Smooth muscle cell (in vitro differentiated cells): ENCODE measurements at regions not wholly inside any gene's neighbourhood (a gene's known extent, or its start where the extent isn't known, plus 50 kb on each side); places are given as distances from the start of the nearest gene placed in this dataset.

ENCODE experiments used
- DNase-seq: peaks from one replicate; lab custom pipeline; 2025; ENCODE audit not compliant: unreplicated experiment; lab: John Stamatoyannopoulos, UW
- H2AFZ ChIP-seq: fragments of 200-600 bp; sonication (generic); 2 replicates; pipeline ENCODE4 v1.6.0; 2016; ENCODE audit warnings: antibody characterized with exemption, low read depth, mild to moderate bottlenecking
- H3F3A ChIP-seq: fragments of 200-600 bp; sonication (generic); 2 replicates; pipeline ENCODE4 v1.6.0; 2017; ENCODE audit warnings: antibody characterized with exemption, low read depth
- H3K27ac ChIP-seq: fragments of 200-600 bp; sonication (generic); 2 replicates; pipeline ENCODE4 v1.5.1; 2016; ENCODE audit warnings: low read depth, mild to moderate bottlenecking
- H3K27me3 ChIP-seq: fragments of 200-600 bp; sonication (generic); 2 replicates; pipeline ENCODE4 v1.6.1; 2016; ENCODE audit warnings: low read depth, mild to moderate bottlenecking
- H3K36me3 ChIP-seq: fragments of 200-600 bp; sonication (generic); 2 replicates; pipeline ENCODE4 v1.5.1; 2016; ENCODE audit warnings: low read depth
- H3K4me1 ChIP-seq: fragments of 200-600 bp; sonication (generic); 2 replicates; pipeline ENCODE4 v1.5.1; 2016; ENCODE audit warnings: low read depth
- H3K4me2 ChIP-seq: fragments of 200-600 bp; sonication (generic); 2 replicates; pipeline ENCODE4 v1.6.0; 2016; ENCODE audit warnings: mild to moderate bottlenecking
- H3K4me3 ChIP-seq: fragments of 200-600 bp; sonication (generic); 2 replicates; pipeline ENCODE4 v1.5.1; 2016; ENCODE audit warnings: mild to moderate bottlenecking
- H3K79me2 ChIP-seq: fragments of 200-600 bp; sonication (generic); 2 replicates; pipeline ENCODE4 v1.6.0; 2016; ENCODE audit warnings: low read depth, mild to moderate bottlenecking
- H3K9ac ChIP-seq: fragments of 200-600 bp; sonication (generic); 2 replicates; pipeline ENCODE4 v1.6.0; 2016; ENCODE audit warnings: low read depth
- H3K9me3 ChIP-seq: fragments of 200-600 bp; sonication (generic); replicated peaks from 2 replicates; pipeline ENCODE4 v1.5.1; 2016; ENCODE audit warnings: low read depth
- H4K20me1 ChIP-seq: fragments of 200-600 bp; sonication (generic); 2 replicates; pipeline ENCODE4 v1.6.0; 2016; ENCODE audit warnings: low read depth
- CTCF ChIP-seq: fragments of 200-600 bp; sonication (generic); IDR thresholded peaks from 2 replicates; pipeline ENCODE4 v1.5.1; 2017; ENCODE audit warnings: borderline replicate concordance, mild to moderate bottlenecking, antibody characterized with exemption; ENCODE audit not compliant: insufficient read depth, poor library complexity, severe bottlenecking
- WGBS: methylation state at CpG from one replicate; pipeline ENCODE4 v1.1.7; 2016; ENCODE audit warnings: low lambda C conversion rate; 5-methylcytosine and 5-hydroxymethylcytosine counted together

- WGBS: 55% methylated on average over 3 of the region's 3 CpGs
- Histone ChIP-seq H3K79me2 (no peaks in the 10 kb centered on the region), H3K9me3 (no peaks in the 10 kb centered on the region), H3K4me3 (no peak overlapping the region), H3K4me1 (no peaks in the 10 kb centered on the region), H2AFZ (no peak overlapping the region), H3K4me2 (no peak overlapping the region), H3K9ac (no peak overlapping the region), H3K36me3 (no peaks in the 10 kb centered on the region), H4K20me1 (no peaks in the 10 kb centered on the region), H3F3A (no peaks in the 10 kb centered on the region), H3K27me3 (no peaks in the 10 kb centered on the region), H3K27ac (no peak overlapping the region)
- no peak for TF ChIP-seq CTCF
- DNase-seq: no peak
These were observed 558.6 kb upstream of the MAN1A1 start for GRCh38 chr6:119908157-119908556.

- no peaks in the 10 kb centered on the region for H3K79me2 ChIP-seq
- no peaks in the 10 kb centered on the region for H4K20me1 ChIP-seq
- no peak overlapping the region for H3K4me2 ChIP-seq
- H3K9ac ChIP-seq: no peak overlapping the region
- whole genome bisulfite sequencing: 59% methylated on average over 1 of the region's 1 CpG
- no peak for DNase-seq
- no peaks in the 10 kb centered on the region for H3K27me3 ChIP-seq
- no peaks in the 10 kb centered on the region for H3K4me1 ChIP-seq
- no peaks in the 10 kb centered on the region for H3K36me3 ChIP-seq
- H2AFZ ChIP-seq: no peak overlapping the region
- no peaks in the 10 kb centered on the region for H3K9me3 ChIP-seq
- H3K4me3 ChIP-seq: no peak overlapping the region
- H3F3A ChIP-seq: no peaks in the 10 kb centered on the region
- H3K27ac ChIP-seq: no peak overlapping the region
- TF ChIP-seq CTCF: no peak
These were observed 553.1 kb upstream of the MAN1A1 start for GRCh38 chr6:119902681-119903080.

- Histone ChIP-seq H4K20me1 (no peaks in the 10 kb centered on the region), H3K27ac (no peak overlapping the region), H3K9me3 (no peaks in the 10 kb centered on the region), H3K79me2 (no peaks in the 10 kb centered on the region), H3F3A (no peaks in the 10 kb centered on the region), H3K36me3 (no peaks in the 10 kb centered on the region), H2AFZ (no peak overlapping the region), H3K27me3 (no peaks in the 10 kb centered on the region), H3K4me2 (no peak overlapping the region), H3K4me3 (no peak overlapping the region), H3K4me1 (no peaks in the 10 kb centered on the region), H3K9ac (no peak overlapping the region)
- TF ChIP-seq CTCF: no peak
- 100% methylated on average over 1 of the region's 1 CpG for WGBS
- no peak for DNase-seq
These were observed 547.2 kb upstream of the MAN1A1 start for GRCh38 chr6:119896806-119897205.

GRCh38 chr6:119895626-119896025, 546.1 kb upstream of the MAN1A1 start:
- Histone ChIP-seq H3K9me3 (no peaks in the 10 kb centered on the region), H3K4me1 (no peaks in the 10 kb centered on the region), H3K79me2 (no peaks in the 10 kb centered on the region), H3K27me3 (no peaks in the 10 kb centered on the region), H3K36me3 (no peaks in the 10 kb centered on the region), H3K9ac (no peak overlapping the region), H3K4me2 (no peak overlapping the region), H4K20me1 (no peaks in the 10 kb centered on the region), H3K27ac (no peak overlapping the region), H2AFZ (no peak overlapping the region), H3F3A (no peaks in the 10 kb centered on the region), H3K4me3 (no peak overlapping the region)
- WGBS: 50% methylated on average over 2 of the region's 2 CpGs
- DNase-seq: no peak
- TF ChIP-seq CTCF: no peak
